ENCODE measurements at regions not wholly inside any gene's neighbourhood (a gene's known extent, or its start where the extent isn't known, plus 50 kb on each side); places are given as distances from the start of the nearest gene placed in this dataset.

DNA sequence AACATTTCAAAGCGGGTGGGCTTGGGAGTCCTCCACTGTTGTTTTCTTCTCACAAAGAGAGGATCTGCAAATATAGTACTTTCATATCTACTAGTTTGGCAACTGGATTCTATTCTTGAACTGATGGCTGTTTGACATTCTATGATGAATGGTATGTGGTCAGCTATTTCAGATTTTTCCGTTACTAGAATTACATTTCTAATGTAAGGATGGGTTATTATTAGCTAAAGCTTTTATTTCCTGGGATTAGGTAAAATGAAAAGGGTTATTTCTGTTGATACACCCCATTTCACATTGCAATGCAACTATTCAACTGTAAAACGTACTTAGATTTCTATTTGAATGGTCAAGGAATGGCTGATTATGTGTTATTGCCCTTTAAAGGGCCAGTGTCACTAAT, 629.7 kb downstream of the DACH1 start:
- no peaks in the 10 kb centered on the region for H3K27me3 ChIP-seq (ENCODE audit: control insufficient read depth, insufficient read depth, low read length)
- H3K27ac ChIP-seq (ENCODE audit: low read depth, low read length), result no peak overlapping the region
- H3K4me3 ChIP-seq (ENCODE audit: low read depth, low read length), result no peak overlapping the region
- TF ChIP-seq, protein P1, sequence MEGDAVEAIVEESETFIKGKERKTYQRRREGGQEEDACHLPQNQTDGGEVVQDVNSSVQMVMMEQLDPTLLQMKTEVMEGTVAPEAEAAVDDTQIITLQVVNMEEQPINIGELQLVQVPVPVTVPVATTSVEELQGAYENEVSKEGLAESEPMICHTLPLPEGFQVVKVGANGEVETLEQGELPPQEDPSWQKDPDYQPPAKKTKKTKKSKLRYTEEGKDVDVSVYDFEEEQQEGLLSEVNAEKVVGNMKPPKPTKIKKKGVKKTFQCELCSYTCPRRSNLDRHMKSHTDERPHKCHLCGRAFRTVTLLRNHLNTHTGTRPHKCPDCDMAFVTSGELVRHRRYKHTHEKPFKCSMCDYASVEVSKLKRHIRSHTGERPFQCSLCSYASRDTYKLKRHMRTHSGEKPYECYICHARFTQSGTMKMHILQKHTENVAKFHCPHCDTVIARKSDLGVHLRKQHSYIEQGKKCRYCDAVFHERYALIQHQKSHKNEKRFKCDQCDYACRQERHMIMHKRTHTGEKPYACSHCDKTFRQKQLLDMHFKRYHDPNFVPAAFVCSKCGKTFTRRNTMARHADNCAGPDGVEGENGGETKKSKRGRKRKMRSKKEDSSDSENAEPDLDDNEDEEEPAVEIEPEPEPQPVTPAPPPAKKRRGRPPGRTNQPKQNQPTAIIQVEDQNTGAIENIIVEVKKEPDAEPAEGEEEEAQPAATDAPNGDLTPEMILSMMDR (IDR thresholded peaks at IDR 0.05; ENCODE audit: low read depth, low read length), result no peak
- no peak for DNase-seq (ENCODE audit: low read depth, low spot score)
- H3K9me3 ChIP-seq (ENCODE audit: control insufficient read depth, insufficient read depth, low read length), result no peaks in the 10 kb centered on the region
- ChIA-PET CTCF (no interaction called here), POLR2A (no interaction called here)

GRCh38 chr13:71219698-71220415, 647.1 kb downstream of the DACH1 start:
- no peak overlapping the region for H3K4me3 ChIP-seq (ENCODE audit: low read depth, low read length)
- H3K27me3 ChIP-seq (ENCODE audit: control insufficient read depth, insufficient read depth, low read length), result no peaks in the 10 kb centered on the region
- no peak overlapping the region for H3K27ac ChIP-seq (ENCODE audit: low read depth, low read length)
- DNase-seq (ENCODE audit: low read depth, low spot score), result no peak
- CTCF ChIA-PET, result no interaction called here
- POLR2A ChIA-PET, result no interaction called here
- H3K9me3 ChIP-seq (ENCODE audit: control insufficient read depth, insufficient read depth, low read length), result no peaks in the 10 kb centered on the region
- TF ChIP-seq, protein P1 (IDR thresholded peaks at IDR 0.05; ENCODE audit: low read depth, low read length), result no peak

DNA sequence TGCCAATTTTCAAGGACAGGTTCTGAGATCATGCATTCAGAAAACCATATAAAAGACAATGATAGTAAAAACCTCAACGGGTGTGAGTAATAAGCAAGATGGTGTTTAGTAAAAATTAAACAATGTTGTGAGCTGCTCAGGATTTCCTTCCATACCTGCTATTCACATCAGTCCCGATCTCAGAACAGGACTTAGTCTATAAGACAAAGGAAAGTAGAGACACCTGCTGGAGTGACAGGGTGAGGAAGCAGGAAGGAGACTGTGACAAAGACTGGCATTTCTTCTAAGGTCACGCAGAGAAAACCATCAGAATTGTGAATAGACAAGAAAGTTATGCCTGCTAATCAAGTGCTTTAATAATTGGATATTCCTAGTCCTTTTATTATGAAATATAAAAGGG, 648.0 kb downstream of the DACH1 start:
- Histone ChIP-seq H3K9me3 (ENCODE audit: control insufficient read depth, insufficient read depth, low read length) (no peaks in the 10 kb centered on the region), H3K27me3 (ENCODE audit: control insufficient read depth, insufficient read depth, low read length) (no peaks in the 10 kb centered on the region), H3K4me3 (ENCODE audit: low read depth, low read length) (no peak overlapping the region), H3K27ac (ENCODE audit: low read depth, low read length) (no peak overlapping the region)
- ChIA-PET POLR2A (no interaction called here), CTCF (no interaction called here)
- no peak for DNase-seq (ENCODE audit: low read depth, low spot score)
- TF ChIP-seq, protein P1 (IDR thresholded peaks at IDR 0.05; ENCODE audit: low read depth, low read length), result no peak

DNA sequence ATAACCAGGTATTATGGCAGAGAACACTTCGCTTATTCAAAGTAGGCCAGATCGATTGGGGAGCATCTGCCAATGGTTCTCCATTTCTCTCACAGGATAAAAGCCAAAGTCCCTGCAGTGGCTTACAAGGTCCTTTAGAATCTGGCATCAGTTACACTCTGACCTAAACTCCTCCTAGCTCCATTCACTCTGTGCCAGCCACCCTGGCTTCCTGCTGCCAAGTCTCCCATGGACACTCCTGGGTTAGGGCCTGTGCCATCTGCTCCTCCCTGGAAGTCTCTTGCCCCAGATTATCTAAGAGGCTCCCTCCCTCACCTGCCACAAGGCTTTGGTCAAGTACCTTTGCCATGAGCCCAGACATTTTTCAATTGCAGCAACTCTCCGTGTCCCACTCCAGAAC, 649.2 kb downstream of the DACH1 start:
- Histone ChIP-seq H3K4me3 (ENCODE audit: low read depth, low read length) (no peak overlapping the region), H3K9me3 (ENCODE audit: control insufficient read depth, insufficient read depth, low read length) (no peaks in the 10 kb centered on the region), H3K27me3 (ENCODE audit: control insufficient read depth, insufficient read depth, low read length) (no peaks in the 10 kb centered on the region), H3K27ac (ENCODE audit: low read depth, low read length) (no peak overlapping the region)
- no peak for DNase-seq (ENCODE audit: low read depth, low spot score)
- TF ChIP-seq, protein P1 (IDR thresholded peaks at IDR 0.05; ENCODE audit: low read depth, low read length), result no peak
- ChIA-PET POLR2A (no interaction called here), CTCF (no interaction called here)

DNA sequence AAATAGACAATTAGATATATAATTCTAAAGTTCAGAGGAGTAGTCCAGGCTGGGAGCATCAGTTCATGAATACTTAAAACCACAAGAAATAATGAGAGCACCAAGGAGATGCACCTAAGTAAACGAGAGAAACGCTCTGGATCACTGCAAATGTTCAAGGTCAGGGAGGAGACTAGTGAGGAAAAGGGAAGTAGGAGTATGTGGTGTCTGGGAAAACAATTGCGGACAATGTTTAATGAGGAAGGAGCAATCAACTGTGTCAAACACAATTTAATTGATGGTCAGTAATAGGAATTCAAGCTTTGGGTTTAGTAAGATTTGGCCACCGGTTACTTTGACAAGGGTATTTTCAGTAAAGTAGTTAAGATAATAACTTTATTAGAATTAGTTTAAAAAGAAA, 652.2 kb downstream of the DACH1 start:
- CTCF ChIA-PET, result no interaction called here
- H3K4me3 ChIP-seq (ENCODE audit: low read depth, low read length), result no peak overlapping the region
- H3K27me3 ChIP-seq (ENCODE audit: control insufficient read depth, insufficient read depth, low read length), result no peaks in the 10 kb centered on the region
- DNase-seq (ENCODE audit: low read depth, low spot score), result no peak
- no peaks in the 10 kb centered on the region for H3K9me3 ChIP-seq (ENCODE audit: control insufficient read depth, insufficient read depth, low read length)
- no peak overlapping the region for H3K27ac ChIP-seq (ENCODE audit: low read depth, low read length)
- POLR2A ChIA-PET, result no interaction called here
- TF ChIP-seq, protein P1 (IDR thresholded peaks at IDR 0.05; ENCODE audit: low read depth, low read length), result no peak
